Small intestine (tissue), 7 donors: ENCODE measurements at regions not wholly inside any gene's neighbourhood (a gene's known extent, or its start where the extent isn't known, plus 50 kb on each side); places are given as distances from the start of the nearest gene placed in this dataset.

Experiments
- DNase-seq, 2 donors: peaks; one replicate each; pipeline versions ENCODE4 v3.0.0 to v3.0.0-alpha.2; 2013
- FAIRE-seq: peaks from 2 replicates; lab custom pipeline; 2012; peaks lifted over from hg19 to GRCh38; lab: Jason Lieb, UNC
- H3K27ac ChIP-seq, 3 donors: one replicate each; pipeline ENCODE4 v1.5.1; 2013; ENCODE audit warnings: low read length in 2 of 3, mild to moderate bottlenecking in 2 of 3, control low read depth in 1 of 3, inconsistent platforms in 1 of 3, low read depth in 1 of 3, moderate library complexity in 1 of 3
- H3K27me3 ChIP-seq, 3 donors: one replicate each; pipeline ENCODE4 v1.6.1; 2013; ENCODE audit warnings: low read length in 3 of 3, inconsistent platforms in 1 of 3; ENCODE audit not compliant: control insufficient read depth in 3 of 3, insufficient read depth in 3 of 3
- H3K36me3 ChIP-seq, 3 donors: one replicate each; pipeline ENCODE4 v1.6.1; 2013; ENCODE audit warnings: low read length in 3 of 3, inconsistent platforms in 1 of 3, low read depth in 1 of 3, mild to moderate bottlenecking in 1 of 3, moderate library complexity in 1 of 3; ENCODE audit not compliant: control insufficient read depth in 3 of 3, insufficient read depth in 2 of 3
- H3K4me1 ChIP-seq, 3 donors: one replicate each; pipeline ENCODE4 v1.6.1; 2013; ENCODE audit warnings: low read length in 2 of 3, inconsistent platforms in 1 of 3, low read depth in 1 of 3, mild to moderate bottlenecking in 1 of 3, moderate library complexity in 1 of 3; ENCODE audit not compliant: control insufficient read depth in 3 of 3, insufficient read depth in 2 of 3
- H3K4me3 ChIP-seq, 3 donors: one replicate each; pipeline ENCODE4 v1.5.1; 2013; ENCODE audit warnings: low read length in 3 of 3, control low read depth in 1 of 3, inconsistent platforms in 1 of 3, low read depth in 1 of 3, mild to moderate bottlenecking in 1 of 3, moderate library complexity in 1 of 3
- H3K9me3 ChIP-seq, 2 donors: one replicate each; pipeline ENCODE4 v1.6.1; 2013; ENCODE audit warnings: low read depth in 1 of 2, low read length in 1 of 2; ENCODE audit not compliant: control insufficient read depth in 2 of 2, insufficient read depth in 1 of 2
- WGBS, 3 donors: extraction: QIAGEN DNeasy Blood & Tissue Kit; methylation state at CpG; one replicate each; pipeline ENCODE4 v1.1.7; 2013; 5-methylcytosine and 5-hydroxymethylcytosine counted together
- donor health status: healthy with polysubstance abuse.
- donor health status: control.
- donor health status: control.
- donor health status: Bipolar disorder and iron deficiency.
- donor health status: healthy.

DNA sequence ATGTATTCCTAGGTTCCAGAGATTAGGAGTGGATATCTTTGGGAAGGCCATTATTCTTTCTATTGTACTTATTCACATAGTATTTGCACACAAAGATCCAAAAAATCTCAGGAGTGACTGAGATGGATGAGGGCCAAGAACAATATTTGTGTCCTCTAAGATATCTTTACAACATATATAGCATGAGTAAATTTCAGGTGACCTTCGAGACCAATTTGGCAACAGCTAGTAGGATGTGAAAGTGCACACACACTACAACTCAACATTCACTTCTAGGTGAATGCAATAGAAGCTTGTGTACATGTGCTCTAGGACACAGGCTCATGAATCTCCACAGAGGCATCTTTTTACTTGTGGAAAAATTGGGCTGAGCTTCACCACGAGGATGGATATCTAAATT is 224.0 kb downstream of the C1orf94 start:
- peaks cover 0 to 1% (median 0%) of the 10 kb centered on the region in 3 donors for H3K4me1 ChIP-seq
- peak in 1 of 2 donors; percentile 85 for DNase-seq
- no peak overlapping the region for H3K4me3 ChIP-seq
- H3K27me3 ChIP-seq, result no peaks in the 10 kb centered on the region
- FAIRE-seq, result no peak
- no peaks in the 10 kb centered on the region for H3K36me3 ChIP-seq
- no peak overlapping the region for H3K27ac ChIP-seq
- WGBS, 3 donors, result 6 to 48% (median 26%) methylated on average over 2 of the region's 2 CpGs
- no peaks in the 10 kb centered on the region for H3K9me3 ChIP-seq

DNA sequence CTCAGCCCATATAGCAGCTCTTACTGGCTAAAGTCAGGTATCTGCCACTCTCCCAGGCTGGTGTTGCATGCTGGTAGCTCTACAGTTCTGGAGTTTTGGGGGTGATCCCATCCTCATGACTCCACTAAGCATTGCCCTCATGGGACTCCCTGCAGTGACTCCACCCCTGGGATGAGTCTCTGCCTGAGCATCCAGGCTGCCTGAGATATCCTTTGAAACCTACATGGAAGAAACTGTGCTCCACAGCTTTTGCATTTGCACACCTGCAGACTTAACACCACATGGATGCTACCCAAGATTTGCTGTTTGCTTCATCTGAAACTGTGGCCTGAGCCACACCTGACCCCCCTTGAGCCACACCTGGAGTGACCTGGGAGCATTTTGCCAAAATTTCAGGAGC is 226.4 kb downstream of the C1orf94 start:
- no peak overlapping the region for H3K4me3 ChIP-seq
- H3K4me1 ChIP-seq, result peaks cover 0 to 8% (median 0%) of the 10 kb centered on the region in 3 donors
- no peaks in the 10 kb centered on the region for H3K36me3 ChIP-seq
- H3K27ac ChIP-seq, result no peak overlapping the region
- FAIRE-seq (no peak), DNase-seq (no peak)
- H3K27me3 ChIP-seq, result no peaks in the 10 kb centered on the region
- H3K9me3 ChIP-seq, result no peaks in the 10 kb centered on the region

DNA sequence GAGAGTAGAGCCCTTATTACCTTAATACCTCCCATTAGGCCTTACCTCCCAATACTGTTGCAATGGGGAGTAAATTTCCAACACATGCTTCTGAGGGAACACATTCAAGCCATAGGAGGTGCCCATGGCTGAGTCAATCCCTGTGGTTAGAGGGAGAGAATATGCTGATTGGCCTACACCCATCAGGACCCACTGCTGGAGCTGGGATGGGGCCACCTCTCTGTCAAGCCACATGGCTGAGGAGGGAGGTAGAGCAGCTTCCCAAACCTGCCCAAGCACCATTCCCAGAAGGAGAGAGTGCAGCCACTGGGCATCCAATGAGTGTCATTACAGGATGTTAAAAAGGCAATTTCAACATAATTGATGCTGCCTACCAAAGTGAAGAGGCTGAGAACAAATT is 228.1 kb downstream of the C1orf94 start:
- no peaks in the 10 kb centered on the region for H3K36me3 ChIP-seq
- FAIRE-seq, result no peak
- DNase-seq, result no peak

DNA sequence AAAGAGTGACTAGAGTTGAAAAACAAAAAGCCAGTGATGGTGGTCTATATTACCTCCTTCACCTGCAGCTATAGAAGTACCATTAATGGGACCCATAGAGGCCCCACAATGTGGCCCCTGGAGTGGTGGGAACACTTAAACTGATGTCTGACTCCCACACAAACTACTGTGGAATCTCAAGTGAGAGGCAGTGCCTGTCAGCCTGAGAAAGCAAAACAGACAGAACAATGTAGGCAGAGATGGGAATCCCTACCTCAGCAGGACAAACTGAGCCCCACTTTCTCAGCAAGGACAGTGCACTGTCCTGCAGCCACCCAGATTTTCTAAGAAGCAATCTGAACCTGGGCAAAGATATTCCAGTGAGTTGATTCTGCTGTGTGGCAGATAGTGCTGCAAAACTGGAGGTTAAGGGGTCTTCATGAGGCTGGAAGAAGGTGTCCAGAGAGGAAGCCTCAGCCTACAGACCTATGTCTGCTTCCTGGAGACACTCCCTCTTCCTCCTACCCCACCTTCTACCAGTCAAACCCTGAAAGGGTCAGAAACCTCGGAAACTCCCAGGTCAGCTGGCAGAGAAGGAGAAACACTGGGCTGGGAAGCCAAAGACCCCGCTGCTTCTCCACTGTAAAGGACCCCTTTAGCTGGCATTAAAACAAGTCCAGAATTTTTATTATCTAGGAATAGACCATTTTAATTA is 228.7 kb downstream of the C1orf94 start:
- DNase-seq (no peak), FAIRE-seq (no peak)
- peaks cover 0 to 6% (median 0%) of the 10 kb centered on the region in 3 donors for H3K4me1 ChIP-seq
- no peaks in the 10 kb centered on the region for H3K27me3 ChIP-seq
- H3K27ac ChIP-seq, result no peak overlapping the region
- H3K4me3 ChIP-seq, result no peak overlapping the region
- 26 to 59% (median 38%) methylated on average over 2 of the region's 2 CpGs for WGBS, 3 donors
- no peaks in the 10 kb centered on the region for H3K36me3 ChIP-seq
- H3K9me3 ChIP-seq, result no peaks in the 10 kb centered on the region

More for the DNA sequence above, 228.1 kb downstream of the C1orf94 start:
- H3K4me1 ChIP-seq, result peaks cover 0 to 6% (median 0%) of the 10 kb centered on the region in 3 donors
- no peaks in the 10 kb centered on the region for H3K9me3 ChIP-seq
- H3K4me3 ChIP-seq, result no peak overlapping the region
- no peak overlapping the region for H3K27ac ChIP-seq
- H3K27me3 ChIP-seq, result no peaks in the 10 kb centered on the region

DNA sequence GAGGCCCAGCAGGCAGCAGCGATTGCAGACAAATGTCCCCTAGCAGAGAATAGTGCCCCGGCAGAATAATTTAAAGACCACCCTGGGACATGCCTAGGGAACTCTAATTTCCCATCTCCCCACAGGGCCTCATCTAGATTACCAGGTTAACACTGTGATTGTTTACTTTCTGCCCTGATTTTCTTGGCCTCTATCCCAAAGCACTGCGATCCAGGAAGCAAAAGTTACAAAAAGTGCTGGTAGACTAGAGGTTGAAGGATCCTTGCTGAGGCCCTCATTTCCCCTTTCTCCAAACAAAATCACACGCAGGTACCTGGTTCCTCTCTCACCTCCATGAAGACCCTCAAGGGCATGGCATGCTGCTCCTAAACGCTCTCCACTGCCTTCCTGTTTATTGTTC is 229.7 kb downstream of the C1orf94 start:
- WGBS, 3 donors, result 7 to 19% (median 14%) methylated on average over 5 of the region's 5 CpGs
- FAIRE-seq (no peak), DNase-seq (peak; percentile 11 to 78)

DNA sequence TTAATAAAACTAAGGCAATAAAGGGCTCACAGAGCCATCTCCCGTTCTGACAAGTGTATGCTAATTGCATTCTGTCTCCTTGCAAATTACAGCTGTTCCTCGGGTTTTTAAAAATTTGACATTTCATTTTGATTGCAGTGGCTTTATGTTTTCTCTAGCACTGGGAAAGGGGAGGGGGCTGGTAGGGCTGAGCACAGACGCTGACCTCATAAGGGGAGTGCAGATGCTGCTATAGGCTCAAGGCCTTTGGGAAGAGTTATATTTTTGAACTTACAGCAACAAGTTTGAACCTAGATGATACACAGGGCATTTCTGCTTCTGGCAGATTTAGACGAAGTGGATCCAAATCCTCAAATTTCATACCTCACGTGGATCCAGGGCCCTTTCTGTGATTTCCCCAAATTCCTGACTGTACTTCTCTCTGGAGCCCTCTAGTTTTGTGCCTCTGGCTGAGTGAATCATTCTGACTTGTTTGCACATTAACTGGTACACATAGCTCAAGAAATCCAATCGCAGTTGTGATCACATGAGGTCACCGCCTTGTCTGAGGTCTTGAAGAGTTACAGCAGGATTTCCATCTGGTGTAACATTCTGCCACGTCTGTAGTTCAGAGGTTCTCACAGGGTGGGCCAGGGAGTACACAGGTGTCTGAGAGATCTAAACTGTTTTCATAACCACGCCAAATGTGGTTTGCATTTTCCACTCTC is 230.3 kb downstream of the C1orf94 start:
- DNase-seq (no peak), FAIRE-seq (no peak)
- Histone ChIP-seq H3K9me3 (no peaks in the 10 kb centered on the region), H3K36me3 (no peaks in the 10 kb centered on the region), H3K27me3 (no peaks in the 10 kb centered on the region), H3K4me1 (peaks cover 0 to 6% (median 0%) of the 10 kb centered on the region in 3 donors), H3K27ac (peak overlapping the region in 2 of 3 donors; percentile 45 to 63), H3K4me3 (no peak overlapping the region)
- 37 to 47% (median 40%) methylated on average over 9 of the region's 9 CpGs for WGBS, 3 donors

More for the DNA sequence above, 229.7 kb downstream of the C1orf94 start:
- no peaks in the 10 kb centered on the region for H3K27me3 ChIP-seq
- no peak overlapping the region for H3K4me3 ChIP-seq
- peak overlapping the region in 2 of 3 donors; percentile 45 to 63 for H3K27ac ChIP-seq
- H3K36me3 ChIP-seq, result no peaks in the 10 kb centered on the region
- H3K9me3 ChIP-seq, result no peaks in the 10 kb centered on the region
- H3K4me1 ChIP-seq, result peaks cover 0 to 6% (median 0%) of the 10 kb centered on the region in 3 donors

DNA sequence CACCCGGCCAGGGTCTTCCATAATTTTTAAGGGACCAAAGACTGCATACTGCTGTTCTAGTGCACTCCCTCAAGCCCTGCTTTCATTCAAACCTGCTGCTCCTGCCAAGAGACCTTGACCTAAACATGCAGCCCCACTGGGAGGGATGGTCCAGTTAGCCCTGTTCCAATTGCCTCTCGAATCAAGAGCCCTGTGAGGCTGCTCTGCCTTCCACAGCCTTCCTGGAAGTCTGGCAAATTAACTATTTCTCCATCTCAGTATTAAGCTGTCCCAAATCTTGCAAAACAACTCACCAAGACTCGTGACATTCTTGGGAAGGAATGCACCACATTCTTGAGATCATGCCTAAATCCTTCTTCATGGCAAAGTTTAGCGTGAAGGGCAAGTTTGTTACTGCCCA is 231.3 kb downstream of the C1orf94 start:
- Histone ChIP-seq H3K27ac (no peak overlapping the region), H3K9me3 (no peaks in the 10 kb centered on the region), H3K27me3 (no peaks in the 10 kb centered on the region), H3K36me3 (no peaks in the 10 kb centered on the region), H3K4me3 (no peak overlapping the region), H3K4me1 (peaks cover 0 to 6% (median 0%) of the 10 kb centered on the region in 3 donors)
- no peak for DNase-seq
- 65 to 85% (median 69%) methylated on average over 4 of the region's 4 CpGs for WGBS, 3 donors
- no peak for FAIRE-seq

DNA sequence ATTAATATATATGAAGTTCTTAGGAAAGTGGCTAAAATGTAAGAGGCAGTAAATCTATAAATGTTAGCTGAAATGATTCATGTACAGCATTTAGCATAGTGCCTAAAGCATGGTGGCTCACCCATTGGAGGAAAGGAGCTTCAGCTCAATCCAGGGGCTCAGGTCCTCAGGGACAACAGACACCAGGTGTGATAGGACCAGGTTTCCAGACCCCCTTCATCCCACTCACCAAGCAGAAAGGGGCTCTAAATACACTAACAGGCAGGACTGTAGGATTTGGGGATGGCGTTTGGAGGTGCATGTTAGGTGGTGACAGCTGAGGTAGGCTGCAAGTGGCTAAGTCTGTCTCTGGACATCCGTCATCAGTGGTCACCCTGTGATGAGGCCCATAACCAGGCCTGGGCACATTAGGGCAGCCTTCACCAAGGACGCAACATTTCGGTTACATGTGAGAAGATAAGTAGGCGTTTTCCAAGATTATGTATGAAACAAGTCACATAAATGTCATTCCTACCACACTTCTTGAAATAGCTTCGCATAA is 233.1 kb downstream of the C1orf94 start:
- DNase-seq (no peak), FAIRE-seq (no peak)
- WGBS, 3 donors, result 92 to 96% (median 93%) methylated on average over 6 of the region's 6 CpGs
- no peak overlapping the region for H3K4me3 ChIP-seq
- H3K27ac ChIP-seq, result no peak overlapping the region
- H3K4me1 ChIP-seq, result peaks cover 0 to 6% (median 0%) of the 10 kb centered on the region in 3 donors
- H3K27me3 ChIP-seq, result no peaks in the 10 kb centered on the region
- H3K36me3 ChIP-seq, result no peaks in the 10 kb centered on the region
- no peaks in the 10 kb centered on the region for H3K9me3 ChIP-seq
